Neural crest cell (in vitro differentiated cells): ENCODE measurements at regions not wholly inside any gene's neighbourhood (a gene's known extent, or its start where the extent isn't known, plus 50 kb on each side); places are given as distances from the start of the nearest gene placed in this dataset.
"Not testable (repeated sequence)": the region's sequence is repeated elsewhere in the genome, so short reads cannot be mapped to it uniquely, and the experiment has no call there.

Source experiments
- DNase-seq: peaks from one replicate; pipeline ENCODE4 v3.0.0; 2021; ENCODE audit warnings: low read depth, mixed read lengths, low spot score
- H3K27ac Mint-ChIP-seq: one replicate; pipeline ENCODE4 v1.8.0; 2021; ENCODE audit warnings: mild to moderate bottlenecking, mixed read lengths; ENCODE audit not compliant: unreplicated experiment
- H3K27me3 Mint-ChIP-seq: 2 replicates; pipeline ENCODE4 v1.8.0; 2021; ENCODE audit warnings: low read depth, mild to moderate bottlenecking, mixed read lengths
- H3K36me3 Mint-ChIP-seq: 2 replicates; pipeline ENCODE4 v1.8.0; 2021; ENCODE audit warnings: low read depth, mild to moderate bottlenecking, mixed read lengths
- H3K4me1 Mint-ChIP-seq: 2 replicates; pipeline ENCODE4 v1.8.0; 2021; ENCODE audit warnings: mixed read lengths
- H3K4me3 Mint-ChIP-seq: one replicate; pipeline ENCODE4 v1.8.0; 2021; ENCODE audit warnings: mild to moderate bottlenecking, mixed read lengths
- H3K9me3 Mint-ChIP-seq: 2 replicates; pipeline ENCODE4 v1.8.0; 2021; ENCODE audit warnings: mixed read lengths
- CTCF ChIP-seq: fragments of 200-600 bp; sonication (generic); conservative IDR thresholded peaks from 2 replicates; pipeline ENCODE4 v1.5.0; 2021; ENCODE audit warnings: antibody characterized with exemption, mild to moderate bottlenecking

DNA sequence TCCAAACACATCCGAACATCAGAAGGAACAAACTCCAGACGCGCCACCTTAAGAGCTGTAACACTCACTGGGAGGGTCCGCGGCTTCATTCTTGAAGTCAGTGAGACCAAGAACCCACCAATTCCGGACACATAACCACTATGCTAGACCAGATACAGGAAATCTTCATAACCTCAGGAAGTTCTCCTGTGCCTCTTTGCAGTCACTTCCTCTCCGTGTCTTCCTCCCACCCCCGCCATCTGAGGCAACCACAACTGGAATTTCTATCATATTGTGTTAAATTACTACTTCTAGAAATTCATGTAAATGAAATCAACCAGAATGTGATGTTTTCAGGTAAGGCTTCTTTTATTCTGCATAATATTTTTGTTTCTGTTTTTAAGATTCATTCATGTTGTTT, 631.0 kb upstream of the NXPH2 start:
- no peak overlapping the region for H3K27ac Mint-ChIP-seq
- no peak overlapping the region for H3K4me3 Mint-ChIP-seq
- no peak for TF ChIP-seq CTCF
- H3K4me1 Mint-ChIP-seq, result no peaks in the 10 kb centered on the region
- H3K36me3 Mint-ChIP-seq, result no peaks in the 10 kb centered on the region
- no peak for DNase-seq
- peaks cover 8% of the 10 kb centered on the region for H3K9me3 Mint-ChIP-seq
- no peaks in the 10 kb centered on the region for H3K27me3 Mint-ChIP-seq

DNA sequence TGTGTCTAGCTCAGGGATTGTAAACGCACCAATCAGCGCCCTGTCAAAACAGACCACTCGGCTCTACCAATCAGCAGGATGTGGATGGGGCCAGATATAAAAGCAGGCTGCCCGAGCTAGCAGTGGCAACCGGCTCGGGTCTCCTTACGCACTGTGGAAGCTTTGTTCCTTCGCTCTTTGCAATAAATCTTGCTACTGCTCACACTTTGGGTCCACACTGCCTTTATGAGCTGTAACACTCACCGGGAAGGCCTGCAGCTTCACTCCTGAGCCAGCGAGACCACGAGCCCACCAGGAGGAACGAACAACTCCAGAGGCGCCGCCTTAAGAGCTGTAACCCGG, 630.6 kb upstream of the NXPH2 start:
- not testable (repeated sequence) for H3K4me1 Mint-ChIP-seq, H3K27me3 Mint-ChIP-seq, H3K27ac Mint-ChIP-seq, DNase-seq, H3K4me3 Mint-ChIP-seq, H3K36me3 Mint-ChIP-seq
- peaks cover 10% of the 10 kb centered on the region for H3K9me3 Mint-ChIP-seq

GRCh38 chr2:139410147-139410832, 630.1 kb upstream of the NXPH2 start:
- not testable (repeated sequence) for H3K4me1 Mint-ChIP-seq, H3K4me3 Mint-ChIP-seq, H3K27ac Mint-ChIP-seq, DNase-seq, H3K36me3 Mint-ChIP-seq, H3K27me3 Mint-ChIP-seq
- H3K9me3 Mint-ChIP-seq, result peaks cover 10% of the 10 kb centered on the region

GRCh38 chr2:139409212-139409611, 629.0 kb upstream of the NXPH2 start:
- Mint-ChIP-seq H3K27ac (no peak overlapping the region), H3K9me3 (peaks cover 4% of the 10 kb centered on the region), H3K4me1 (no peaks in the 10 kb centered on the region), H3K4me3 (no peak overlapping the region), H3K36me3 (no peaks in the 10 kb centered on the region), H3K27me3 (no peaks in the 10 kb centered on the region)
- TF ChIP-seq CTCF, result no peak
- no peak for DNase-seq

DNA sequence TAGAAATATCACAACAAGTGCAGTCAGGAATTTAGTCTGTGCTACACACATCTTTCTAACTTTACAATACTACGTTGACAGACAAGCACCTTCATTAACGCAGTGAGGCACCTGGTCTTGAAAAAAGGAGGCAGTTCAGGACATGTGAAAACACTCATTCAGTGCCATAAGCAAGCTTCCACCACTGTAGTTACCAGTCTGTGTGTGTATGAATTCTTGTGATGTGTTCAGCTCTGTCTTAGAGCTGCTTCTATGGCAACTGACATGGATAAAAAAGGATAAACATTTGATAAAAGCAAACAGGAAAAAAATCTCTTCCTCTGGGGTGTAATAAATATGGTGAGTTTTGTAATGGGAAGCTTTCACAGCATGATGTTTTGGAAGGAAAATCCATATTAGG, 623.8 kb upstream of the NXPH2 start:
- no peak for DNase-seq
- Mint-ChIP-seq H3K9me3 (peaks cover 6% of the 10 kb centered on the region), H3K36me3 (no peaks in the 10 kb centered on the region), H3K27ac (no peak overlapping the region), H3K27me3 (no peaks in the 10 kb centered on the region), H3K4me3 (no peak overlapping the region), H3K4me1 (no peaks in the 10 kb centered on the region)
- TF ChIP-seq CTCF, result no peak

DNA sequence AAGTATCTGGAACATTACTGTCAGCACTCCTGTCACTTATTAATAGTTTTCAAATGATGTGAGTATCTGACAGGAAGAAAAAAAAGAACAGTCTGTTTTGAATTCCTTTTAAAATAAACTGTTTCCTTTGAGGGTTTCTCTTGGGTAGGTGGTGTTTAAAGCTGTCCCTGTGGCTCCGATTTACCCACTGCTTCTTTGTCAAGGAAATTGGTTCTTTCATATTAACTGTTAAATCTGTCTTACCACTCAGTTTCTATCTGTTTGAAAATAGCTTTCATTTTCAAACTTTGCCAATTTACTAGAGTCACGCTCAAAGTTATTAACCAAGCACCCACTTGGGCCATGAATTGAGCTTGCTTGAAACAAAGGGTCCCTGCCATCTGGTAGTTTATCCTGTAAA, 614.6 kb upstream of the NXPH2 start:
- peaks cover 2% of the 10 kb centered on the region for H3K9me3 Mint-ChIP-seq
- no peak for DNase-seq
- H3K4me3 Mint-ChIP-seq, result no peak overlapping the region
- no peak for TF ChIP-seq CTCF
- H3K4me1 Mint-ChIP-seq, result no peaks in the 10 kb centered on the region
- H3K27ac Mint-ChIP-seq, result no peak overlapping the region
- H3K27me3 Mint-ChIP-seq, result no peaks in the 10 kb centered on the region
- H3K36me3 Mint-ChIP-seq, result no peaks in the 10 kb centered on the region

- H3K27ac Mint-ChIP-seq, result no peak overlapping the region
Observed at GRCh38 chr2:139389391-139389790, 609.2 kb upstream of the NXPH2 start.

More at GRCh38 chr2:139389391-139389790, 609.2 kb upstream of the NXPH2 start:
- no peaks in the 10 kb centered on the region for H3K4me1 Mint-ChIP-seq
- H3K27me3 Mint-ChIP-seq, result no peaks in the 10 kb centered on the region
- H3K4me3 Mint-ChIP-seq, result no peak overlapping the region
- H3K9me3 Mint-ChIP-seq, result no peaks in the 10 kb centered on the region
- no peak for DNase-seq
- H3K36me3 Mint-ChIP-seq, result no peaks in the 10 kb centered on the region
- TF ChIP-seq CTCF, result no peak
